ENCODE measurements at regions not wholly inside any gene's neighbourhood (a gene's known extent, or its start where the extent isn't known, plus 50 kb on each side); places are given as distances from the start of the nearest gene placed in this dataset.

- ATAC-seq, result no peak
- DNase-seq, result no peak
- no peak overlapping the region for H3K27ac ChIP-seq
These were observed 67.0 kb upstream of the PDE7B start for GRCh38 chr6:135784507-135784906.

GRCh38 chr6:135789375-135790050, 62.0 kb upstream of the PDE7B start:
- ATAC-seq, result no peak
- Histone ChIP-seq H3K27me3 (no peaks in the 10 kb centered on the region), H3K4me3 (no peak overlapping the region), H3K27ac (no peak overlapping the region), H3K36me3 (no peaks in the 10 kb centered on the region), H3K9me3 (no peaks in the 10 kb centered on the region), H3K4me1 (no peaks in the 10 kb centered on the region)
- DNase-seq, result no peak
- intact Hi-C loops (cut with DNase I), result no loop called here
- no peak for TF ChIP-seq CTCF (IDR thresholded peaks at IDR 0.05)

More at GRCh38 chr6:135784507-135784906, 67.0 kb upstream of the PDE7B start:
- H3K9me3 ChIP-seq, result no peaks in the 10 kb centered on the region
- no peak overlapping the region for H3K4me3 ChIP-seq
- no peak for TF ChIP-seq CTCF (IDR thresholded peaks at IDR 0.05)
- intact Hi-C loops (cut with DNase I), result no loop called here
- H3K36me3 ChIP-seq, result no peaks in the 10 kb centered on the region
- H3K27me3 ChIP-seq, result no peaks in the 10 kb centered on the region
- H3K4me1 ChIP-seq, result no peaks in the 10 kb centered on the region

- no peak for TF ChIP-seq CTCF (IDR thresholded peaks at IDR 0.05)
- H3K4me1 ChIP-seq, result no peaks in the 10 kb centered on the region
- intact Hi-C loops (cut with DNase I), result no loop called here
- H3K9me3 ChIP-seq, result no peaks in the 10 kb centered on the region
- H3K27ac ChIP-seq, result no peak overlapping the region
- H3K4me3 ChIP-seq, result no peak overlapping the region
- DNase-seq (no peak), ATAC-seq (no peak)
- H3K27me3 ChIP-seq, result no peaks in the 10 kb centered on the region
- H3K36me3 ChIP-seq, result no peaks in the 10 kb centered on the region
These were observed 60.1 kb upstream of the PDE7B start for GRCh38 chr6:135791441-135791840.

- intact Hi-C loops (cut with DNase I), result no loop called here
- H3K27me3 ChIP-seq, result no peaks in the 10 kb centered on the region
- no peak overlapping the region for H3K4me3 ChIP-seq
- DNase-seq (no peak), ATAC-seq (no peak)
- H3K36me3 ChIP-seq, result no peaks in the 10 kb centered on the region
- no peaks in the 10 kb centered on the region for H3K4me1 ChIP-seq
- no peak for TF ChIP-seq CTCF (IDR thresholded peaks at IDR 0.05)
- no peak overlapping the region for H3K27ac ChIP-seq
- H3K9me3 ChIP-seq, result no peaks in the 10 kb centered on the region
These were observed 54.7 kb upstream of the PDE7B start for GRCh38 chr6:135796643-135797305.

GRCh38 chr6:135797361-135797760, 54.1 kb upstream of the PDE7B start:
- ATAC-seq, result no peak
- DNase-seq, result no peak
- intact Hi-C loops (cut with DNase I), result no loop called here
- Histone ChIP-seq H3K36me3 (no peaks in the 10 kb centered on the region), H3K9me3 (no peaks in the 10 kb centered on the region), H3K4me3 (no peak overlapping the region), H3K4me1 (no peaks in the 10 kb centered on the region), H3K27me3 (no peaks in the 10 kb centered on the region), H3K27ac (no peak overlapping the region)
- TF ChIP-seq CTCF (IDR thresholded peaks at IDR 0.05), result no peak

All from upper lobe of right lung (tissue), 1 donor.